ENCODE measurements at regions not wholly inside any gene's neighbourhood (a gene's known extent, or its start where the extent isn't known, plus 50 kb on each side); places are given as distances from the start of the nearest gene placed in this dataset.

GRCh38 chr3:187902041-187902471 lies 156.8 kb upstream of the BCL6 start:
- DNase-seq (ENCODE audit: low spot score): no peak
- Histone ChIP-seq H3K4me3 (no peak overlapping the region), H3K27ac (no peak overlapping the region)
- TF ChIP-seq CTCF (IDR thresholded peaks at IDR 0.05): no peak

- no peak for DNase-seq (ENCODE audit: low spot score)
- no peak overlapping the region for H3K4me3 ChIP-seq
- H3K27ac ChIP-seq: no peak overlapping the region
- TF ChIP-seq CTCF (IDR thresholded peaks at IDR 0.05): no peak
These were observed 157.7 kb upstream of the BCL6 start for GRCh38 chr3:187902936-187903335.

- no peak for TF ChIP-seq CTCF (IDR thresholded peaks at IDR 0.05)
- Histone ChIP-seq H3K4me3 (no peak overlapping the region), H3K27ac (no peak overlapping the region)
- DNase-seq (ENCODE audit: low spot score): no peak
These were observed 158.4 kb upstream of the BCL6 start for GRCh38 chr3:187903697-187904096.

- DNase-seq (ENCODE audit: low spot score): no peak
- Histone ChIP-seq H3K27ac (no peak overlapping the region), H3K4me3 (no peak overlapping the region)
- TF ChIP-seq CTCF (IDR thresholded peaks at IDR 0.05): no peak
These were observed 161.1 kb upstream of the BCL6 start for GRCh38 chr3:187906416-187906815.

- DNase-seq (ENCODE audit: low spot score): no peak
- no peak overlapping the region for H3K4me3 ChIP-seq
- H3K27ac ChIP-seq: no peak overlapping the region
- TF ChIP-seq CTCF (IDR thresholded peaks at IDR 0.05): no peak
These were observed 161.7 kb upstream of the BCL6 start for GRCh38 chr3:187906920-187907319.

GRCh38 chr3:187909866-187910265 lies 164.6 kb upstream of the BCL6 start:
- Histone ChIP-seq H3K27ac (no peak overlapping the region), H3K4me3 (no peak overlapping the region)
- TF ChIP-seq CTCF (IDR thresholded peaks at IDR 0.05): no peak
- no peak for DNase-seq (ENCODE audit: low spot score)

GRCh38 chr3:187912007-187912406 lies 166.7 kb upstream of the BCL6 start:
- no peak for TF ChIP-seq CTCF (IDR thresholded peaks at IDR 0.05)
- Histone ChIP-seq H3K4me3 (no peak overlapping the region), H3K27ac (no peak overlapping the region)
- DNase-seq (ENCODE audit: low spot score): no peak

Data from coronary artery (tissue), 2 donors.